ENCODE measurements at regions not wholly inside any gene's neighbourhood (a gene's known extent, or its start where the extent isn't known, plus 50 kb on each side); places are given as distances from the start of the nearest gene placed in this dataset.
A peak's percentile ranks its signal among the peaks of the same experiment; 100 is the strongest.

DNA sequence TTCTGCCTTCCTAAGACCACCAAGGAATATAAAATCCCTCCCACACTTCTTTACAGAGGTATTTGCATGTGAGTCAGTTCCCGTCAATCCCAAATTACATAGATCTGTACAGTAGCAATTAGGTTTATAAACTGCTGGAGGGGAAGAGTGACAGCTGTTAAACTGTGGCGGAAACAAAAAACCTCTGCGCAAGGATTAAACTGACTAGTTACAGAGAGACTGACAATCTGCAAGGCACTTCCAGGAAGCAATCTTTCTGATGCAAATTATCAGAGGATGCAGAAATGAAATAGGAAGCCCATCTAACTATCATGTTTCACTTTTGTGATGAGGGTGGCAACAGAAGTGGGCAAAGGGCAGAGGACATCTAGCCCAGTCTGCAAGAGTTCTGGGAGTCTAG, 150.4 kb downstream of the RTP4 start:
- Histone ChIP-seq H3K9me3 (replicated peaks in 1 of 2; ENCODE audit: control insufficient read depth in 2 of 2, insufficient read depth in 1 of 2, low read depth in 1 of 2, low read length in 2 of 2) (peaks cover 0 to 6% of the 10 kb centered on the region in 2 donors), H3K4me1 (ENCODE audit: control insufficient read depth in 2 of 2, insufficient read depth in 1 of 2, low read depth in 1 of 2, low read length in 2 of 2) (peaks cover 0 to 3% of the 10 kb centered on the region in 2 donors), H3K27ac (replicated peaks; ENCODE audit: low read length) (peak overlapping the region; percentile 77), H3K9ac (ENCODE audit: low read depth, low read length, poor library complexity) (no peak overlapping the region), H3K18ac (ENCODE audit: low read length) (no peak overlapping the region), H2AFZ (ENCODE audit: low read length) (no peak overlapping the region), H2BK120ac (ENCODE audit: low read depth, low read length) (no peak overlapping the region), H3K23ac (ENCODE audit: low read depth, low read length, poor library complexity) (no peak overlapping the region), H3K4me3 (ENCODE audit: low read length in 2 of 2) (no peak overlapping the region), H2BK5ac (ENCODE audit: low read length) (no peak overlapping the region), H3K27me3 (ENCODE audit: control insufficient read depth in 3 of 3, insufficient read depth in 3 of 3, low read depth in 1 of 3, low read length in 3 of 3) (no peaks in the 10 kb centered on the region), H3K36me3 (replicated peaks in 1 of 2; ENCODE audit: control insufficient read depth in 2 of 2, insufficient read depth in 2 of 2, low read length in 2 of 2) (no peaks in the 10 kb centered on the region), H4K8ac (ENCODE audit: low read depth, low read length) (no peak overlapping the region), H3K4ac (ENCODE audit: low read length) (no peak overlapping the region), H3K14ac (ENCODE audit: low read length) (no peak overlapping the region), H4K91ac (ENCODE audit: low read depth, low read length, poor library complexity) (no peak overlapping the region), H2AK5ac (ENCODE audit: low read depth, low read length) (no peak overlapping the region), H2BK12ac (ENCODE audit: low read length) (no peak overlapping the region), H3K79me1 (ENCODE audit: low read depth, low read length) (no peaks in the 10 kb centered on the region), H2BK15ac (ENCODE audit: low read length) (no peak overlapping the region), H3K4me2 (ENCODE audit: insufficient read depth, low read length, poor library complexity, severe bottlenecking) (no peak overlapping the region)
- no peak for DNase-seq (ENCODE audit: low spot score)
- no CpG with 5 or more reads among the region's 3 CpGs for WGBS, 2 donors (ENCODE audit: extremely low coverage in 2 of 2, insufficient read length in 2 of 2, insufficient replicate concordance in 1 of 2)

DNA sequence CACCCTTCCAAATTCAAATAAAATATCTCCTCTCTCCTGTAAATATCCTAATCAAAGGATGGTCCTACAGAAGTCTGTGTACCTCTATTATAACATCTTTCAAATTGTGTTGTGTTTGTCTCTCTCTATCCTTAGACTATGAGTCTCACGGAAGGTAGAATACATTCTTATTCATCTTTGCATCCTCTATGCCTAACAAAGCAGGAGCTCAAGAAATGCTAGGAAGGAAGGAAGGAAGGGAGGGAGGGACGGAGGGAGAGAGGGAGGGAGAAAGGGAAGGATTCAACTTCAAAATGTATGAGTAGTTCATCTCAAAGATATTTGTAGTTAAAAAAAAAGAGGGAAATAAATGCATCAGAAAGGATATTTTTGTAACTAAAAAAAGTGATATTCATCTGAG, 150.0 kb downstream of the RTP4 start:
- no peak overlapping the region for H2BK15ac ChIP-seq (ENCODE audit: low read length)
- no CpG with 5 or more reads among the region's 2 CpGs for WGBS, 2 donors (ENCODE audit: extremely low coverage in 2 of 2, insufficient read length in 2 of 2, insufficient replicate concordance in 1 of 2)
- no peak overlapping the region for H2AK5ac ChIP-seq (ENCODE audit: low read depth, low read length)
- no peak overlapping the region for H3K23ac ChIP-seq (ENCODE audit: low read depth, low read length, poor library complexity)
- no peak overlapping the region for H2BK5ac ChIP-seq (ENCODE audit: low read length)
- H3K27me3 ChIP-seq (ENCODE audit: control insufficient read depth in 3 of 3, insufficient read depth in 3 of 3, low read depth in 1 of 3, low read length in 3 of 3), result no peaks in the 10 kb centered on the region
- no peak overlapping the region for H2BK12ac ChIP-seq (ENCODE audit: low read length)
- no peak overlapping the region for H3K9ac ChIP-seq (ENCODE audit: low read depth, low read length, poor library complexity)
- H3K36me3 ChIP-seq (replicated peaks in 1 of 2; ENCODE audit: control insufficient read depth in 2 of 2, insufficient read depth in 2 of 2, low read length in 2 of 2), result no peaks in the 10 kb centered on the region
- no peak overlapping the region for H2AFZ ChIP-seq (ENCODE audit: low read length)
- no peak overlapping the region for H2BK120ac ChIP-seq (ENCODE audit: low read depth, low read length)
- no peak overlapping the region for H3K18ac ChIP-seq (ENCODE audit: low read length)
- H3K4me1 ChIP-seq (ENCODE audit: control insufficient read depth in 2 of 2, insufficient read depth in 1 of 2, low read depth in 1 of 2, low read length in 2 of 2), result peaks cover 0 to 3% of the 10 kb centered on the region in 2 donors
- DNase-seq (ENCODE audit: low spot score), result no peak
- no peaks in the 10 kb centered on the region for H3K79me1 ChIP-seq (ENCODE audit: low read depth, low read length)
- no peak overlapping the region for H3K4me2 ChIP-seq (ENCODE audit: insufficient read depth, low read length, poor library complexity, severe bottlenecking)
- peaks cover 0 to 6% of the 10 kb centered on the region in 2 donors for H3K9me3 ChIP-seq (replicated peaks in 1 of 2; ENCODE audit: control insufficient read depth in 2 of 2, insufficient read depth in 1 of 2, low read depth in 1 of 2, low read length in 2 of 2)
- H3K14ac ChIP-seq (ENCODE audit: low read length), result no peak overlapping the region
- no peak overlapping the region for H3K27ac ChIP-seq (replicated peaks; ENCODE audit: low read length)
- H4K91ac ChIP-seq (ENCODE audit: low read depth, low read length, poor library complexity), result no peak overlapping the region
- no peak overlapping the region for H4K8ac ChIP-seq (ENCODE audit: low read depth, low read length)
- H3K4ac ChIP-seq (ENCODE audit: low read length), result no peak overlapping the region
- no peak overlapping the region for H3K4me3 ChIP-seq (ENCODE audit: low read length in 2 of 2)

DNA sequence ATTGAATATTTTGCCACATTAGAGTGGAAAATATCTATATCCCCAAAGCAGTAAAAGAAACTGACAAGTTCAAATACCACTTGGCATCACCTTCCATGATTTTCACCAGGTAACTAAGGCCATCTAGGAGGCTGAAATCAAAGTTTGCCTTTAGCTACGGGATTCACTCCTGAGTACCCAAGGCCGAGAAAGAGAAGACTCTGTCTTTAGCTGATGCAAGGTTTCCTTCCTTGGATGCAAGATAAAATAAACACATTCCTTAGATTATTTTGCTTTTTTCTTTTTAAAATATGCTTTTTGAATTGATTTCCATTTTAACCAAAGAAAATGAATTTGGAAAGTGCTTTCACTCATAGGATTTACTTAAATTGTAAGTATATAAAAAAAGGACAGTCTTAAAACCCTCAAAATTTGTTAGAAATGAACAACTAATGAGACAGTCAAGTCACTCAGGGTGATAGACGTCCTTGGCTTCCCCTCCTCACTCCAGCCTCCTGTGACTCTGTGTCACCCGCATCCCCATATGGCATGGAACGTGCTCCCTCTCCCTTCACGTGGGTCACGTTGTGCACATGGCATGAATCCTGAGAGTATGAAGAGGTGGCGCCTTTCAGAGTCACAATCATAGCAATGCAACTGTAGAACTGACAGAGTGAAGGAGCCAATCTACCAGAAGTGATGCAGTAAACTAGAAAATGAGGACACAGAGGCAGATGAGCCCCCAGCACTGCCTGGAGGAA, 148.4 kb downstream of the RTP4 start:
- no peaks in the 10 kb centered on the region for H3K79me1 ChIP-seq (ENCODE audit: low read depth, low read length)
- no peak overlapping the region for H3K27ac ChIP-seq (replicated peaks; ENCODE audit: low read length)
- no peak overlapping the region for H3K4ac ChIP-seq (ENCODE audit: low read length)
- no peak for DNase-seq (ENCODE audit: low spot score)
- H3K36me3 ChIP-seq (replicated peaks in 1 of 2; ENCODE audit: control insufficient read depth in 2 of 2, insufficient read depth in 2 of 2, low read length in 2 of 2), result no peaks in the 10 kb centered on the region
- no CpG with 5 or more reads among the region's 8 CpGs for WGBS, 2 donors (ENCODE audit: extremely low coverage in 2 of 2, insufficient read length in 2 of 2, insufficient replicate concordance in 1 of 2)
- no peak overlapping the region for H2AK5ac ChIP-seq (ENCODE audit: low read depth, low read length)
- H3K23ac ChIP-seq (ENCODE audit: low read depth, low read length, poor library complexity), result no peak overlapping the region
- H4K8ac ChIP-seq (ENCODE audit: low read depth, low read length), result no peak overlapping the region
- peaks cover 0 to 7% of the 10 kb centered on the region in 2 donors for H3K9me3 ChIP-seq (replicated peaks in 1 of 2; ENCODE audit: control insufficient read depth in 2 of 2, insufficient read depth in 1 of 2, low read depth in 1 of 2, low read length in 2 of 2)
- no peak overlapping the region for H3K9ac ChIP-seq (ENCODE audit: low read depth, low read length, poor library complexity)
- H3K4me3 ChIP-seq (ENCODE audit: low read length in 2 of 2), result no peak overlapping the region
- no peak overlapping the region for H3K14ac ChIP-seq (ENCODE audit: low read length)
- H2AFZ ChIP-seq (ENCODE audit: low read length), result no peak overlapping the region
- no peak overlapping the region for H2BK5ac ChIP-seq (ENCODE audit: low read length)
- H2BK15ac ChIP-seq (ENCODE audit: low read length), result no peak overlapping the region
- H3K18ac ChIP-seq (ENCODE audit: low read length), result peak overlapping the region; percentile 38
- H3K4me2 ChIP-seq (ENCODE audit: insufficient read depth, low read length, poor library complexity, severe bottlenecking), result no peak overlapping the region
- no peaks in the 10 kb centered on the region for H3K27me3 ChIP-seq (ENCODE audit: control insufficient read depth in 3 of 3, insufficient read depth in 3 of 3, low read depth in 1 of 3, low read length in 3 of 3)
- H2BK12ac ChIP-seq (ENCODE audit: low read length), result no peak overlapping the region
- no peak overlapping the region for H2BK120ac ChIP-seq (ENCODE audit: low read depth, low read length)
- peak overlapping the region; percentile 97 for H4K91ac ChIP-seq (ENCODE audit: low read depth, low read length, poor library complexity)
- H3K4me1 ChIP-seq (ENCODE audit: control insufficient read depth in 2 of 2, insufficient read depth in 1 of 2, low read depth in 1 of 2, low read length in 2 of 2), result peaks cover 0 to 3% of the 10 kb centered on the region in 2 donors

DNA sequence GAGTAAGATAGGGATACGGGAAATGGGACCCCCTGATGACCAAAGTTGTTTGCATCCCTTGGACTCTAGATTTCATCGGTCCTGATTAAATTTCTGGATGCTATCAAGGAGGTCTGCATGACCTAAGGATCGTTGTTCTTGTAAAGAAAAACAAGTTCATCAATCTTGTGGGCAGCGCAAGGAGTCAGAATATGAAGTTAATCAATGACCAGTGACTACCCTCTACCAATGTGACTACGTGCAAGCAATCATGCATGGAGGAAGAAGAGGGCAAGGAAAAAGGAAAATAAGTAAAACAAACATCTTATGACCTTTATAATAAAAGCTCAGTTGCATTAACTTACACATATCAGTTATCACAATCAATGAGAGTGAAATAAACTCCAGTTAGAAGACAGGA, 139.7 kb downstream of the RTP4 start:
- no peak overlapping the region for H2BK5ac ChIP-seq (ENCODE audit: low read length)
- H3K18ac ChIP-seq (ENCODE audit: low read length), result no peak overlapping the region
- H3K9me3 ChIP-seq (replicated peaks in 1 of 2; ENCODE audit: control insufficient read depth in 2 of 2, insufficient read depth in 1 of 2, low read depth in 1 of 2, low read length in 2 of 2), result peaks cover 0 to 2% of the 10 kb centered on the region in 2 donors

More for the DNA sequence above, 139.7 kb downstream of the RTP4 start:
- Histone ChIP-seq H2BK12ac (ENCODE audit: low read length) (no peak overlapping the region), H3K23ac (ENCODE audit: low read depth, low read length, poor library complexity) (no peak overlapping the region), H3K27me3 (ENCODE audit: control insufficient read depth in 3 of 3, insufficient read depth in 3 of 3, low read depth in 1 of 3, low read length in 3 of 3) (no peaks in the 10 kb centered on the region), H3K9ac (ENCODE audit: low read depth, low read length, poor library complexity) (no peak overlapping the region), H3K4me3 (ENCODE audit: low read length in 2 of 2) (no peak overlapping the region), H2AK5ac (ENCODE audit: low read depth, low read length) (no peak overlapping the region), H2BK15ac (ENCODE audit: low read length) (no peak overlapping the region), H3K4ac (ENCODE audit: low read length) (no peak overlapping the region), H3K36me3 (replicated peaks in 1 of 2; ENCODE audit: control insufficient read depth in 2 of 2, insufficient read depth in 2 of 2, low read length in 2 of 2) (no peaks in the 10 kb centered on the region), H3K27ac (replicated peaks; ENCODE audit: low read length) (no peak overlapping the region), H2BK120ac (ENCODE audit: low read depth, low read length) (no peak overlapping the region), H2AFZ (ENCODE audit: low read length) (no peak overlapping the region), H4K8ac (ENCODE audit: low read depth, low read length) (no peak overlapping the region), H3K14ac (ENCODE audit: low read length) (no peak overlapping the region), H3K4me2 (ENCODE audit: insufficient read depth, low read length, poor library complexity, severe bottlenecking) (no peak overlapping the region), H3K79me1 (ENCODE audit: low read depth, low read length) (no peaks in the 10 kb centered on the region), H4K91ac (ENCODE audit: low read depth, low read length, poor library complexity) (no peak overlapping the region), H3K4me1 (ENCODE audit: control insufficient read depth in 2 of 2, insufficient read depth in 1 of 2, low read depth in 1 of 2, low read length in 2 of 2) (no peaks in the 10 kb centered on the region)
- no peak for DNase-seq (ENCODE audit: low spot score)
- WGBS, 2 donors (ENCODE audit: extremely low coverage in 2 of 2, insufficient read length in 2 of 2, insufficient replicate concordance in 1 of 2), result no CpG with 5 or more reads among the region's 5 CpGs

Measured in neuronal stem cell (in vitro differentiated cells).